Effector memory CD4-positive, alpha-beta T cell (primary cell): ENCODE measurements at regions not wholly inside any gene's neighbourhood (a gene's known extent, or its start where the extent isn't known, plus 50 kb on each side); places are given as distances from the start of the nearest gene placed in this dataset.

Experiments
- DNase-seq, 3 donors: peaks; one replicate each; pipeline ENCODE4 v3.0.0-alpha.2; 2020
- H3K27ac ChIP-seq: 2 replicates; pipeline ENCODE4 v1.7.0; 2013; ENCODE audit warnings: mild to moderate bottlenecking, low read length, moderate library complexity; ENCODE audit not compliant: insufficient read depth, poor library complexity, severe bottlenecking
- H3K27me3 ChIP-seq: replicated peaks from 2 replicates; pipeline ENCODE4 v1.7.0; 2013; ENCODE audit warnings: mild to moderate bottlenecking, low read length; ENCODE audit not compliant: insufficient read depth, control insufficient read depth, poor library complexity, severe bottlenecking
- H3K36me3 ChIP-seq: 2 replicates; pipeline ENCODE4 v1.7.0; 2013; ENCODE audit warnings: mild to moderate bottlenecking, low read length, moderate library complexity; ENCODE audit not compliant: control insufficient read depth, insufficient read depth
- H3K4me1 ChIP-seq: 2 replicates; pipeline ENCODE4 v1.7.0; 2013; ENCODE audit warnings: low read length, mild to moderate bottlenecking; ENCODE audit not compliant: control insufficient read depth, insufficient read depth, poor library complexity, severe bottlenecking
- H3K4me3 ChIP-seq: 2 replicates; pipeline ENCODE4 v1.7.0; 2013; ENCODE audit warnings: low read length, low read depth, mild to moderate bottlenecking; ENCODE audit not compliant: insufficient read depth, poor library complexity, severe bottlenecking
- H3K9me3 ChIP-seq: 2 replicates; pipeline ENCODE4 v1.7.0; 2013; ENCODE audit warnings: mild to moderate bottlenecking, low read length, moderate library complexity; ENCODE audit not compliant: control insufficient read depth

DNA sequence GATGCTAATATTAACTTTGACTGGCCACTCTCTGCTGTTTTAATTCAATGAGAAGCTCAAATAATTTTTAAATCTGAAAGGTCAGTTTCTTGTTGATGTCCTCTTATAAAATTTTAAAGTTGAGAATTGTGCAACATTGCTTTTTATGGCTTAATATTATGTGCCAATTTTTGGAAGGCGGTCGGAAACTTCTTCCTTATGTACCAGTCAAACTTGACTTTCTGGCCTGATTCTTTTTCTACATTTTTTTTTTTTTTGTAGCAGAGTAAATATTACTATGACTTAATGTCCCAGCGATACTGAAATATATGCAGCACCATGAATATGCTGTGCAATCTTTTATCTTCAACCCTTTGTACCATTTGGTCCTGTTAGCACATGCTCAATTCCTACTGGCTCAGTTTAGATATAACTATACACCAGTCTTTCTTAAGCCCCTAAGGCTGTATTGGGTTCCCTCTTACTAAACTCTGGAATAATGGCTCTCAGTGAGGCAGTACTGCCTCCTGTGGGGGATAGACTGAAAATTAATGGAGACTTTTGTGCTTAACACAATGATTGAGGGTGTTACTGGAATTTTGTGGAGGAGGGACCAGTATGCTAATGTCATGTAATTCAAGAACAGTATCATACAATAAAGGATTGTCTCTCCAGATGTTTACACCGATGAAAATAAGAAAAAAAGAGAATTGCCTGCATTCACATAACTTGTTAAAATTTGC is 156.4 kb upstream of the SYNCRIP start:
- no peak overlapping the region for H3K27ac ChIP-seq
- no peak overlapping the region for H3K4me3 ChIP-seq
- H3K4me1 ChIP-seq, result no peaks in the 10 kb centered on the region
- H3K9me3 ChIP-seq, result no peaks in the 10 kb centered on the region
- DNase-seq, result no peak
- no peaks in the 10 kb centered on the region for H3K36me3 ChIP-seq
- peaks cover 3% of the 10 kb centered on the region for H3K27me3 ChIP-seq

DNA sequence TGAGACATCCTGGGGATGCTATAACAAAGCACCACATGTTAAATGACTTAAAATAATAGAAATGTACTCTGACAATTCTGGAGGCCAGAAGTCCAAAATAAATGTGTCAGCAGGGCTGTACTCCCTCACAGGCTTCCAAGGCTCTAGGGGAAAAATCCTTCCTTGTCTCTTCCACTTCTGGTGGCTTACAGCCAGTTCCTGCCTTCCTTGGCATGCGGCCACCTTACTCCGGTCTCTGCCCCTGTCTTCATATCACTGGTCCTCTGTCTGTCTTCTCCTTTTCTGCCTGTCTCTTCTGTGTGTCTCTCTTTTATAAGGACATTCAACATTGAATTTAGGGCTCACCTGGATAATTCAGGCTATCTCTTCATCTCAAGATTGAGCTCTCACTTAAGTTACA is 155.3 kb upstream of the SYNCRIP start:
- Histone ChIP-seq H3K4me1 (no peaks in the 10 kb centered on the region), H3K4me3 (no peak overlapping the region), H3K27me3 (peaks cover 3% of the 10 kb centered on the region), H3K9me3 (no peaks in the 10 kb centered on the region), H3K27ac (no peak overlapping the region), H3K36me3 (no peaks in the 10 kb centered on the region)
- no peak for DNase-seq

DNA sequence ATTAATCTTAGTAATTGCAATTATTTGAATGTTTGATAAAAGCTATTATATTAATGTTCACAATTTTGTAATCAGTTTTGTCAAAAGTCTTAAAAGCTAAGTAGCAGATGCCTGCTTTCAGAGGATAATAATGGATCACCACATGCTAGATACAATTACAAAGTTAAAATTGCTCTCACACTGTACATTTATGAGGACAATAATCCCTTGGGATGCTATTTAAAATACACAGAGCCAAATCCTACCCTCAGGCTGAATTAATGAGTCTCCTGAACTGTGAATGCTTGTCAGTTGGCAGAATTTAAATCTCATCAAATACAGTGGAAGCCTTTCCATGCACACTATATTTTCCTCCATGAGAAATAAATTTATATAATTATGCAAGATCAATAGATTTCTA is 153.3 kb upstream of the SYNCRIP start:
- Histone ChIP-seq H3K36me3 (no peaks in the 10 kb centered on the region), H3K4me3 (no peak overlapping the region), H3K9me3 (no peaks in the 10 kb centered on the region), H3K4me1 (no peaks in the 10 kb centered on the region), H3K27me3 (peaks cover 3% of the 10 kb centered on the region), H3K27ac (no peak overlapping the region)
- DNase-seq, result no peak

DNA sequence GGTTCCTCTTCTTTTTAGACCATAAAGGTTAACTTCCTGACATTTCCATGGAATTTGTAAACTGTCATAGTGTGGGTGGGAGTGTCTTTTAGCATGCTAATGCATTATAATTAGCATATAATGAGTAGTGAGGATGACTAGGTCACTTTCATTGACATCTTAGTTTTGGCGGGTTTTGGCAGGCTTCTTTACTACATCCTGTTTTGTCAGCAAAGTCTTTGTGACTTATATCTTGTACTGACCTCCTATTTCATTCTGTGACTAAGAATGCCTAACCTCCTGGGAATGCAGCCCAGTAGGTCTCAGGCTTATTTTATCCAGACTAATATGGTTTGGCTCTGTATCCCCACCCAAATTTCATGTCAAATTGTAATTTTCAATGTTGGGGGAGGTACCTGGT is 149.6 kb upstream of the SYNCRIP start:
- no peaks in the 10 kb centered on the region for H3K27me3 ChIP-seq
- no peaks in the 10 kb centered on the region for H3K36me3 ChIP-seq
- H3K27ac ChIP-seq, result no peak overlapping the region
- DNase-seq, result no peak
- H3K4me1 ChIP-seq, result no peaks in the 10 kb centered on the region
- no peak overlapping the region for H3K4me3 ChIP-seq
- H3K9me3 ChIP-seq, result no peaks in the 10 kb centered on the region

DNA sequence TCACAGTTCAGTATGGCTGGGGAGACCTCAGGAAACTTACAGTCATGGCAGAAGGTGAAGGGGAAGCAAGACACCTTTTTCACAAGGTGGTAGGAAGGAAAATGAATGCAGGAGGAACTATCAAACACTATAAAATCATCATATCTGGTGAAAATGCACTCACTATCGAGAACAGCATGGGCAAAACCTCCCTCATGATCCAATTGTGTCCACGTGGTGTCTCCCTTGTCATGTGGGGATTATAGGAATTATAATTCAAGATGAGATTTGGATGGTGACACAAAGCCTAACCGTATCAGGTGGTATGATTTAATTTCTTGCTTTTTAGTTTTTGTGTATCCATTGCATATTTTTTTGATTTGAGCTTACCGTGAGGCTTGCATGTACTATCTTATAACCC is 133.2 kb upstream of the SYNCRIP start:
- DNase-seq, result no peak
- no peaks in the 10 kb centered on the region for H3K9me3 ChIP-seq
- H3K27ac ChIP-seq, result no peak overlapping the region
- H3K36me3 ChIP-seq, result no peaks in the 10 kb centered on the region
- H3K4me1 ChIP-seq, result no peaks in the 10 kb centered on the region
- no peaks in the 10 kb centered on the region for H3K27me3 ChIP-seq
- H3K4me3 ChIP-seq, result no peak overlapping the region

DNA sequence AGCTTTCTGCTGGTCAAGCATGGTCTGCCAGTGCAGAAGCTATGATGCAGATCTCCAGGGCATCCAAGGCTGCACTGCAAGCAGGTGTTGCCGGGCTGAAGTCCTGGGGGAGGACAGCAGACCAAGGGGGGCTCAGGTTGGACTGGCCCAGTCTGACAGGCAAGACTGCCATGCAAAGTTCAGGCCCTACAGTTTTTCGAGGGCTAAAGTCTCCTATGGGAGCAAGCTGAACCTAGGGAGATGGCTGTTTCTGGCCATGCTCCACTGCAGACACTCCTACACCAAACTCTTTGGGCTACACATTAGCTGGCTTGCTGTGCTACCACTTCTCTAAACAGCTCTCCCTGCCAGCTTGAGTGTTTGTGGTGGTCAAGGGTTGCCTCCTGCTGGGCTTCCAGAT is 130.0 kb upstream of the SYNCRIP start:
- no peaks in the 10 kb centered on the region for H3K9me3 ChIP-seq
- no peaks in the 10 kb centered on the region for H3K4me1 ChIP-seq
- no peaks in the 10 kb centered on the region for H3K27me3 ChIP-seq
- H3K4me3 ChIP-seq, result no peak overlapping the region
- no peak overlapping the region for H3K27ac ChIP-seq
- H3K36me3 ChIP-seq, result no peaks in the 10 kb centered on the region
- DNase-seq, result no peak

DNA sequence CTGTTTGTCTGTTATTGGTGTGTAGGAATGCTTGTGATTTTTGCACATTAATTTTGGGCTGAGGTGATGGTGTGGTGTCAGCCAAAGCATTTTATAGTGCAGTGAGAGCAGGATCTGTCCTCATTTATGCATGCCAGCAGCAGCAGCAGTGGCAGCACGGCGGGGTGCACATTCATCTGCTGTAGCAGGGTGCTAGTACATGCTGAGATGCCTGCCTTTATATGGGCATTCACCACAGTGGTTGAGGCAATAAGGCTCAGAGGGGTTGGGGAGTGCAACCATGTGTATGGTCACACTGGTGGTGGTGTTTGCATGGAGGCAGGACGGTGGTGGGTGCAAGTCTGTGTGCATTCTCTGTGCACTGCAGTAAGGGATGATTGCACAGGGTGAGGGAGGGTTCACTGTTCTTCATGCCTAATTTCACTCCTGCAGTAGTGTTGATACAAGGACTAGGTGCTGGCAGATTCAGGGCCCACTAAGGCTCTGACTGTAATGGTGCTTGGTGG is 129.3 kb upstream of the SYNCRIP start:
- Histone ChIP-seq H3K27me3 (no peaks in the 10 kb centered on the region), H3K9me3 (no peaks in the 10 kb centered on the region), H3K4me3 (no peak overlapping the region), H3K36me3 (no peaks in the 10 kb centered on the region), H3K27ac (no peak overlapping the region), H3K4me1 (no peaks in the 10 kb centered on the region)
- no peak for DNase-seq

DNA sequence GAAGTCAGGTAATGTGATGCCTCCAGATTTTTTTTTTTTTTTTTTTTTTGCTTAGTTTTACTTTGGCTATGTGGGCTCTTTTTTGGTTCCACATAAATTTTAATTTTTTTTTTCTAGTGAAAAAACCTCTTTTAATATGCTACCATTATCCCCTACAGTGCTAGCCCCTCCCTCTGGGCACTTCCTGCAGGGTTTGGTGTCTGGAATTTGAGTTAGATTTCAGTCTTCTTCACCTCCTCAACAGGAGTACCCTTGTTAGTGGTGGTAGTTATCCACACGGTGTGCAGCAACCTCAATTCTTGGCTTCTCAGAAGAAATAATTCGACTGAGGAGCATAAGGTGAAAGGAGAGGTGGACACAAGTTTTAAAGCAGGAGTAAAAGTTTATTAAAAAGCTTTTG is 128.8 kb upstream of the SYNCRIP start:
- DNase-seq, result no peak
- Histone ChIP-seq H3K4me1 (no peaks in the 10 kb centered on the region), H3K4me3 (no peak overlapping the region), H3K36me3 (no peaks in the 10 kb centered on the region), H3K27ac (no peak overlapping the region), H3K27me3 (no peaks in the 10 kb centered on the region), H3K9me3 (no peaks in the 10 kb centered on the region)

DNA sequence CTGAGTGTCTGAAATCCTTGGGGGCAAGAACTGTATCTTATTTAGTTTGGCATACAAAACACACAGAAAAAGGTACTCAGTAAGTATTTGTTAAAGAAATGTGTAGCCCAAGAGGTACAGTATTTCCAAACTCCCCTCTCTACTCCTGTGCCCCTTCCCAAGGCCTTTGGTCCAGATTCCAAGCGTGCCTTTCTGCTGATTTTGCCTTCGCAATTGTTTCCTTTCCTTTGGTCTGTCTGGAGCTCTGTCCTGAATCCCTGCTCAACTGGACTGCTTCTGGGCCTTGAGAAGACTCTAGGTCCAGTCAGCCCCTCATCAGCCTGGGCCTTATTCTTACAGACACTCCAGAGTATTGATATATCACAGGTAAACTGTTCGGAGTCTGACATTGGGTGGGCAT is 122.2 kb upstream of the SYNCRIP start:
- no peaks in the 10 kb centered on the region for H3K9me3 ChIP-seq
- no peak for DNase-seq
- no peaks in the 10 kb centered on the region for H3K36me3 ChIP-seq
- H3K27me3 ChIP-seq, result no peaks in the 10 kb centered on the region
- no peak overlapping the region for H3K27ac ChIP-seq
- H3K4me1 ChIP-seq, result no peaks in the 10 kb centered on the region
- no peak overlapping the region for H3K4me3 ChIP-seq

DNA sequence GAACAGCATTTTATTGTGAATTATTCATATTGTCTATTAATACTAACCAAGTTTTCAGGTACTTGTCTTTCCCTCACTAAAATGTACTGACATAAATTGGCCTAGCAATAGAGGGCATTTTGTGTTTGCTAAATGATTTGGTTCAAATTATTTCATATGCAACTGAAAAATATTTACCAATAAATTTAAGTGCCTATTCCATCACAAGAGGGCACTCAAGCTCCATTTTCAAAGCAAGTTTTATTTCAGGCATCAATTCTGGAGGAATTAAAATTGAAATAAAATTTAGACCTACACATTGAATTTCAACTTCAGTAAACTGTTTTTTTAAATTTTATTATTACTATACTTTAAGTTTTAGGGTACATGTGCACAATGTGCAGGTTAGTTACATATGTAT is 114.3 kb upstream of the SYNCRIP start:
- Histone ChIP-seq H3K4me1 (no peaks in the 10 kb centered on the region), H3K27ac (no peak overlapping the region), H3K4me3 (no peak overlapping the region), H3K27me3 (no peaks in the 10 kb centered on the region), H3K9me3 (no peaks in the 10 kb centered on the region), H3K36me3 (no peaks in the 10 kb centered on the region)
- DNase-seq, result no peak
